ENCODE measurements at regions not wholly inside any gene's neighbourhood (a gene's known extent, or its start where the extent isn't known, plus 50 kb on each side); places are given as distances from the start of the nearest gene placed in this dataset.

- ATAC-seq (no peak), DNase-seq (no peak)
- Histone ChIP-seq H3K9me3 (no peaks in the 10 kb centered on the region), H3K4me3 (no peak overlapping the region), H3K27ac (no peak overlapping the region), H3K4me1 (no peaks in the 10 kb centered on the region), H3K27me3 (no peaks in the 10 kb centered on the region), H3K36me3 (replicated peaks in 1 of 2; ENCODE audit: insufficient read depth in 1 of 2, low read depth in 2 of 2) (no peaks in the 10 kb centered on the region)
- no peak for TF ChIP-seq CTCF (IDR thresholded peaks at IDR 0.05)
- no peak for TF ChIP-seq POLR2A (IDR thresholded peaks at IDR 0.05)
- 44 to 50% methylated on average over 3 of the region's 3 CpGs for WGBS, 2 donors
- intact Hi-C loops (cut with DNase I) = no loop called here
These were observed 831.0 kb downstream of the NXPH1 start for GRCh38 chr7:9264395-9264794.

GRCh38 chr7:9280088-9280487 lies 846.7 kb downstream of the NXPH1 start:
- Histone ChIP-seq H3K36me3 (replicated peaks in 1 of 2; ENCODE audit: insufficient read depth in 1 of 2, low read depth in 2 of 2) (no peaks in the 10 kb centered on the region), H3K27ac (no peak overlapping the region), H3K9me3 (no peaks in the 10 kb centered on the region), H3K4me3 (no peak overlapping the region), H3K4me1 (no peaks in the 10 kb centered on the region), H3K27me3 (no peaks in the 10 kb centered on the region)
- intact Hi-C loops (cut with DNase I) = no loop called here
- ATAC-seq (no peak), DNase-seq (no peak)
- TF ChIP-seq POLR2A (IDR thresholded peaks at IDR 0.05) = no peak
- no peak for TF ChIP-seq CTCF (IDR thresholded peaks at IDR 0.05)

GRCh38 chr7:9283246-9283645 lies 849.8 kb downstream of the NXPH1 start:
- H3K4me3 ChIP-seq = no peak overlapping the region
- no peaks in the 10 kb centered on the region for H3K36me3 ChIP-seq (replicated peaks in 1 of 2; ENCODE audit: insufficient read depth in 1 of 2, low read depth in 2 of 2)
- 56 to 78% methylated on average over 2 of the region's 2 CpGs for WGBS, 2 donors
- DNase-seq = no peak
- intact Hi-C loops (cut with DNase I) = no loop called here
- no peak for ATAC-seq
- no peak for TF ChIP-seq POLR2A (IDR thresholded peaks at IDR 0.05)
- no peak for TF ChIP-seq CTCF (IDR thresholded peaks at IDR 0.05)
- H3K27ac ChIP-seq = no peak overlapping the region
- H3K27me3 ChIP-seq = no peaks in the 10 kb centered on the region
- no peaks in the 10 kb centered on the region for H3K4me1 ChIP-seq
- H3K9me3 ChIP-seq = no peaks in the 10 kb centered on the region

- Histone ChIP-seq H3K9me3 (no peaks in the 10 kb centered on the region), H3K27ac (no peak overlapping the region), H3K36me3 (replicated peaks in 1 of 2; ENCODE audit: insufficient read depth in 1 of 2, low read depth in 2 of 2) (no peaks in the 10 kb centered on the region), H3K4me3 (no peak overlapping the region), H3K4me1 (no peaks in the 10 kb centered on the region), H3K27me3 (no peaks in the 10 kb centered on the region)
- TF ChIP-seq POLR2A (IDR thresholded peaks at IDR 0.05) (no peak), CTCF (IDR thresholded peaks at IDR 0.05) (no peak)
- intact Hi-C loops (cut with DNase I) = no loop called here
- DNase-seq = no peak
- WGBS, 2 donors = 57 to 65% methylated on average over 4 of the region's 4 CpGs
- no peak for ATAC-seq
These were observed 869.0 kb downstream of the NXPH1 start for GRCh38 chr7:9302436-9302835.

- Histone ChIP-seq H3K4me1 (no peaks in the 10 kb centered on the region), H3K9me3 (no peaks in the 10 kb centered on the region), H3K27ac (no peak overlapping the region), H3K36me3 (replicated peaks in 1 of 2; ENCODE audit: insufficient read depth in 1 of 2, low read depth in 2 of 2) (no peaks in the 10 kb centered on the region), H3K27me3 (no peaks in the 10 kb centered on the region), H3K4me3 (no peak overlapping the region)
- DNase-seq = no peak
- ATAC-seq = no peak
- WGBS, 2 donors = 73 to 74% methylated on average over 1 of the region's 1 CpG
- intact Hi-C loops (cut with DNase I) = no loop called here
- TF ChIP-seq CTCF (IDR thresholded peaks at IDR 0.05) = no peak
- no peak for TF ChIP-seq POLR2A (IDR thresholded peaks at IDR 0.05)
These were observed 873.7 kb downstream of the NXPH1 start for GRCh38 chr7:9307131-9307530.
